ENCODE measurements at regions not wholly inside any gene's neighbourhood (a gene's known extent, or its start where the extent isn't known, plus 50 kb on each side); places are given as distances from the start of the nearest gene placed in this dataset.

DNA sequence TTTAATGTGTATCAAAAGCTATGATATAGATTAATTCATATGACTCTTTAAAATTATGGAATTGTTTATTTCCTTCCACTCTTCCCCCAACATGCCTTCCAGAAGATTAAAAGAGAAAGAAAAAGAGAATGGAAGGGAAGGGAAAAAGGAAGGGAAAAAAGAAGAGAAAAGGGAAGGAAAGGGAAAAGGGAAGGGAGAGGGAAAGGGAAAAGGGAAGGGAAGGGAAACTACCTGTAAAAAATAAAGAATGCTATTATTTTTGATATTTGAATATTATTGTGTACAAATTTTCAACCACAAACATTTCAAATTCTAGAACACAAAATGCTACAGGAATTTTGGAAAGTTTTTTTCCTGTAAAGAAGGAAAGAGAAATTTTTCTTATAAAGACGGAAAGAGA is 281.7 kb downstream of the SLCO4C1 start:
- Histone ChIP-seq H2BK12ac (ENCODE audit: low read depth, low read length) (no peak overlapping the region), H3K56ac (replicated peaks; ENCODE audit: insufficient read length, low read depth, low read length) (no peak overlapping the region), H2BK120ac (replicated peaks; ENCODE audit: low read depth, low read length) (no peak overlapping the region), H2AK5ac (ENCODE audit: low read depth, low read length) (no peak overlapping the region), H3K4me1 (replicated peaks in 1 of 4; ENCODE audit: control insufficient read depth in 3 of 4, insufficient read depth in 4 of 4, low read length in 3 of 4) (peaks cover 0 to 4% (median 0%) of the 10 kb centered on the region in 4 experiments; a peak in 2 of 7 replicates), H4K91ac (replicated peaks; ENCODE audit: insufficient read length, low read length) (no peak overlapping the region), H3K9ac (replicated peaks in 1 of 4; ENCODE audit: extremely low read depth in 1 of 4, low read depth in 3 of 4, low read length in 3 of 4) (no peak overlapping the region), H3K79me2 (ENCODE audit: control insufficient read depth in 1 of 2, insufficient read depth in 2 of 2, low read length in 2 of 2) (no peaks in the 10 kb centered on the region), H3K36me3 (ENCODE audit: control insufficient read depth in 2 of 4, insufficient read depth in 4 of 4, low read length in 3 of 4) (no peaks in the 10 kb centered on the region), H4K20me1 (replicated peaks in 1 of 2; ENCODE audit: control insufficient read depth in 1 of 2, insufficient read depth in 2 of 2, low read length in 2 of 2) (no peaks in the 10 kb centered on the region), H3K27me3 (replicated peaks in 1 of 4; ENCODE audit: control insufficient read depth in 3 of 4, extremely low read depth in 1 of 4, insufficient read depth in 3 of 4, low read length in 3 of 4) (no peaks in the 10 kb centered on the region), H3K4ac (replicated peaks; ENCODE audit: insufficient read length, low read depth, low read length) (no peak overlapping the region), H3K14ac (ENCODE audit: insufficient read length) (no peak overlapping the region), H2BK15ac (ENCODE audit: low read length) (no peak overlapping the region), H2BK5ac (ENCODE audit: low read depth, low read length) (no peak overlapping the region), H4K8ac (ENCODE audit: extremely low read depth, insufficient read depth, low read length) (no peak overlapping the region), H3K18ac (ENCODE audit: extremely low read depth, low read length) (no peak overlapping the region), H3K4me3 (ENCODE audit: extremely low read depth in 1 of 4, insufficient read depth in 2 of 4, low read depth in 3 of 4, low read length in 4 of 4) (no peak overlapping the region), H4K5ac (ENCODE audit: insufficient read length, low read depth, low read length) (no peak overlapping the region), H2AFZ (ENCODE audit: low read length) (no peak overlapping the region), H3K23ac (ENCODE audit: insufficient read length) (no peak overlapping the region), H3K9me3 (ENCODE audit: insufficient read depth in 2 of 2, low read depth in 1 of 2, low read length in 1 of 2) (no peaks in the 10 kb centered on the region), H3K27ac (ENCODE audit: low read depth, low read length) (no peak overlapping the region), H3K79me1 (ENCODE audit: low read depth, low read length) (no peaks in the 10 kb centered on the region), H2BK20ac (ENCODE audit: low read length) (no peak overlapping the region), H3K23me2 (ENCODE audit: low read depth, low read length) (no peaks in the 10 kb centered on the region), H3K4me2 (ENCODE audit: insufficient read depth in 1 of 2, low read depth in 2 of 2, low read length in 2 of 2) (no peak overlapping the region)
- ChIA-PET CTCF (ENCODE audit: partially characterized antibody) (interaction anchor here (0.6 kb wide), 2 partner anchors 27 to 777 kb away, joined by 3 to 4 read pairs; no protein-coding TSS in a partner anchor), POLR2A (ENCODE audit: partially characterized antibody) (no interaction called here)
- no peak for TF ChIP-seq PHF8 (conservative IDR thresholded peaks at IDR 0.05; ENCODE audit: low read depth, low read length)
- no peak for TF ChIP-seq JUND (IDR thresholded peaks at IDR 0.05; ENCODE audit: low read length)
- no peak for TF ChIP-seq BACH1 (IDR thresholded peaks at IDR 0.05; ENCODE audit: low read length)
- no peak for TF ChIP-seq CHD1 (IDR thresholded peaks at IDR 0.05; ENCODE audit: low read depth, low read length)
- no peak for TF ChIP-seq HDAC2 (IDR thresholded peaks at IDR 0.05; ENCODE audit: borderline replicate concordance in 1 of 2, low read depth in 2 of 2, low read length in 2 of 2)
- no peak for TF ChIP-seq KDM1A (IDR thresholded peaks at IDR 0.05; ENCODE audit: borderline replicate concordance, low read length)
- TF ChIP-seq RBBP5 (IDR thresholded peaks at IDR 0.05; ENCODE audit: borderline replicate concordance, low read depth, low read length): no peak
- no peak for TF ChIP-seq NRF1 (IDR thresholded peaks at IDR 0.05; ENCODE audit: low read depth, low read length)
- TF ChIP-seq SIX5 (IDR thresholded peaks at IDR 0.05; ENCODE audit: low read depth, low read length): no peak
- no peak for TF ChIP-seq CHD2 (IDR thresholded peaks at IDR 0.05; ENCODE audit: low read length)
- no peak for TF ChIP-seq TAF1 (IDR thresholded peaks at IDR 0.05; ENCODE audit: low read depth, low read length)
- TF ChIP-seq BCL11A (IDR thresholded peaks at IDR 0.05; ENCODE audit: low read depth in 2 of 2, low read length in 2 of 2): no peak
- TF ChIP-seq EGR1 (IDR thresholded peaks at IDR 0.05; ENCODE audit: borderline replicate concordance, low read depth, low read length): no peak
- FAIRE-seq (no peak), DNase-seq (ENCODE audit: low read depth in 1 of 2, low spot score in 2 of 2) (no peak)
- WGBS, 2 experiments (ENCODE audit: extremely low coverage in 1 of 2, insufficient coverage in 1 of 2, insufficient read length in 1 of 2, insufficient replicate concordance in 2 of 2, low coverage in 1 of 2, low lambda C conversion rate in 2 of 2, missing lambda C conversion rate in 1 of 2): 81 to 100% methylated on average over 1 of the region's 1 CpG

All from H1 (cell line).